Fibroblast of mammary gland (primary cell): ENCODE measurements at regions not wholly inside any gene's neighbourhood (a gene's known extent, or its start where the extent isn't known, plus 50 kb on each side); places are given as distances from the start of the nearest gene placed in this dataset.

Experiments used
- DNase-seq: peaks from one replicate; pipeline ENCODE4 v3.0.0-alpha.2; 2010; ENCODE audit warnings: low read depth
- H3K4me3 ChIP-seq: 2 replicates; pipeline ENCODE4 v1.5.1; 2011; ENCODE audit warnings: low read depth, mild to moderate bottlenecking, low read length, moderate library complexity; ENCODE audit not compliant: control insufficient read depth
- TF ChIP-seq, protein P1 (sequence below): conservative IDR thresholded peaks from 2 replicates; pipeline ENCODE4 v1.5.1; 2011; ENCODE audit warnings: low read depth, low read length, inconsistent platforms; ENCODE audit not compliant: control insufficient read depth, insufficient read depth

DNA sequence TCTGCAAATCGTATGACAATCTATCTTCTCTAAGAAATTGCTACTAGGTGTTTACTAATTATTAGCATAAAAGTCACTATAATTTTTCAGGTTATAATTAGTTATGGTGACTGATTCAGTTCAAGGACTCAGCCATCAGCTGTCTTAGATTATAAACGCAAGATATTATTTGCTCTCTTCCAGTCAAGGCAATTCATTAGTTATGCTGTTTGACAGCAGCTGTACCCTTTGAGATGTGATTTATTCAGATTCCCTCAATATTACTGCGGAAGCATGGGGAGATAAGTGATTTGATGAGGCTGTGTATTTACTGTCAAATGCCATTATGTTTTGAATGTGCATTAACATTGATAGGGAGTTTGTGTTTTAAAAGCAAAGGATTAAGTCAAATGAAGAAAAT, 558.9 kb upstream of the FSIP2 start:
- H3K4me3 ChIP-seq = no peak overlapping the region
- TF ChIP-seq, protein P1, sequence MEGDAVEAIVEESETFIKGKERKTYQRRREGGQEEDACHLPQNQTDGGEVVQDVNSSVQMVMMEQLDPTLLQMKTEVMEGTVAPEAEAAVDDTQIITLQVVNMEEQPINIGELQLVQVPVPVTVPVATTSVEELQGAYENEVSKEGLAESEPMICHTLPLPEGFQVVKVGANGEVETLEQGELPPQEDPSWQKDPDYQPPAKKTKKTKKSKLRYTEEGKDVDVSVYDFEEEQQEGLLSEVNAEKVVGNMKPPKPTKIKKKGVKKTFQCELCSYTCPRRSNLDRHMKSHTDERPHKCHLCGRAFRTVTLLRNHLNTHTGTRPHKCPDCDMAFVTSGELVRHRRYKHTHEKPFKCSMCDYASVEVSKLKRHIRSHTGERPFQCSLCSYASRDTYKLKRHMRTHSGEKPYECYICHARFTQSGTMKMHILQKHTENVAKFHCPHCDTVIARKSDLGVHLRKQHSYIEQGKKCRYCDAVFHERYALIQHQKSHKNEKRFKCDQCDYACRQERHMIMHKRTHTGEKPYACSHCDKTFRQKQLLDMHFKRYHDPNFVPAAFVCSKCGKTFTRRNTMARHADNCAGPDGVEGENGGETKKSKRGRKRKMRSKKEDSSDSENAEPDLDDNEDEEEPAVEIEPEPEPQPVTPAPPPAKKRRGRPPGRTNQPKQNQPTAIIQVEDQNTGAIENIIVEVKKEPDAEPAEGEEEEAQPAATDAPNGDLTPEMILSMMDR = no peak
- no peak for DNase-seq

DNA sequence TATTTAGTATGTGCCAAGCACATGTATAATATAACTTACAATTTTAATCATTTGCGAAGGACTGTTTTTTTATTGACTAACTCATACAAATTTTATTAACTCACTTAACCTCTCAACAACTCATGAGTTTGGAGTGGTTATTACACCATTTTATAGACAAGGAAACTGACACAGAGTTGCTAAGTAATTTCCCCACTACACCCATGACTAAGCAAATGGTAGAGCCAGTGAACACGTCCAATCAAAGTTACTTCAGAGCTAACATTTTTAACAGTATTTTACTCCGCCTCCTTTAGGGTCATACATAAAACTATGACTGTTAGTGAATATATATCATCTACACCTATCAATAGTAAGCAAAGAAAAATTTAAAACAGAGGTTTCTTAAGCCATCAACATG, 556.7 kb upstream of the FSIP2 start:
- TF ChIP-seq, protein P1 = no peak
- H3K4me3 ChIP-seq = no peak overlapping the region
- DNase-seq = no peak

- TF ChIP-seq, protein P1 = no peak
- no peak for DNase-seq
- H3K4me3 ChIP-seq = no peak overlapping the region
These were observed 553.6 kb upstream of the FSIP2 start for GRCh38 chr2:185185044-185185443.

- TF ChIP-seq, protein P1 = no peak
- DNase-seq = no peak
These were observed 551.2 kb upstream of the FSIP2 start for GRCh38 chr2:185187421-185187820.

DNA sequence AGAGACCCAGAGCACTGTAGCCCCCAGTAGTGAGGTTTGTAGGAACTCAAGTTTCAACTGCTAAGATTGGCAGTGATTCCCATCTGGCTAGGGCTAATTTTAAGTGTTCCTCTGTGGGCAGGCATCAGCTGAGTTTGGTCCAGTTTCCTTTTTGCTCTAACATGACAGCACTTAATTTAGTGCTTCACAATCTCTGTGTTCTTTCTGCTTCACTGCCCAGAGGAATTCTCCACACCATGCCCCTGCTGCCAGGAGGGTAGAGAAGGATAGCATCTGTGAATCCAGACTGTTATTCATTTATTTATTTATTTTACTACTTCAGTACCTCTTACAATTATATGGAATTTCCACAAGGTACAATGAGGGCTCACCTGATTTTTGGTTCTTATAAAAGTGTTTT, 549.9 kb upstream of the FSIP2 start:
- TF ChIP-seq, protein P1 = no peak
- no peak overlapping the region for H3K4me3 ChIP-seq
- no peak for DNase-seq

More at GRCh38 chr2:185187421-185187820, 551.2 kb upstream of the FSIP2 start:
- no peak overlapping the region for H3K4me3 ChIP-seq

DNA sequence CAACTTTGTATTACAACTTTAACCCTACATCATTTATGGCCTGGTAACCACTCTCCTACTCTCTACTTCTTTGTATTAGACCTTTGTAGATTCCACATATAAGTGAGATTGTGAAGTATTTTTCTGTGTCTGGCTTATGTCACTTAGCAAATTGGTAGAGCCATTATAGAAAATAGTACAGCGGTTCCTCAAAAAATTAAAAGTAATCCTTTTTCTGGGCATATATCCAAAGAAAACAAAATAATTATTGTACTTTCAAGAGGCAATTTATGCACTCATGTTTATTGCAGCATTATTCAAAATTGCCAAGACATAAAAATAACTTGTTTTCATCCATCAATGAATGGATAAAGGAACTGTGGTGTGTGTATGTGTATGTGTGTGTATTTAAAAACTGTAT, 537.5 kb upstream of the FSIP2 start:
- no peak overlapping the region for H3K4me3 ChIP-seq
- DNase-seq = no peak
- TF ChIP-seq, protein P1 = no peak

DNA sequence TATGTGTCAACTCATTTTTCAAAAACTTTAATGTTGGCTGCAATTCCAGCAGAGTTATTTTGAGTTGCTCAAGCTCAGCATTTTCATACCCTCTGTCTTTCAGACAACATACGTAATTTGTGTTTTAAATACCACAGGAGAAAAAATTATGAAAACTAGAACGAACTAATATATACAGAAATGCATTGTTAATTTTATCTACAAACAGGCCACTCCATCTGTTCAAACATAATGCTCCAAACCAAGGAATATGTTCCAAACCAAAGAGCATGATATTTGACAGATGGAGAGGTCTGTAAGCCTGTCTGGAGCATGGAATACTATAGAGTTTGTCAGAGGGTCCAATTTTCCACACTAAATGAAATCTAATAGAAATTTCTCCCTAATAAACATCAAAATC, 536.2 kb upstream of the FSIP2 start:
- TF ChIP-seq, protein P1 = no peak

More for the DNA sequence above, 536.2 kb upstream of the FSIP2 start:
- no peak overlapping the region for H3K4me3 ChIP-seq
- no peak for DNase-seq
